Type B pancreatic cell (in vitro differentiated cells): ENCODE measurements at regions not wholly inside any gene's neighbourhood (a gene's known extent, or its start where the extent isn't known, plus 50 kb on each side); places are given as distances from the start of the nearest gene placed in this dataset.
"Not testable (repeated sequence)": the region's sequence is repeated elsewhere in the genome, so short reads cannot be mapped to it uniquely, and the experiment has no call there.

ENCODE experiments used
- DNase-seq: peaks from one replicate; pipeline ENCODE4 v3.0.0; 2021; ENCODE audit warnings: mixed read lengths; ENCODE audit not compliant: unreplicated experiment; ENCODE audit errors: extremely low spot score
- H3K27ac Mint-ChIP-seq: 2 replicates; pipeline ENCODE4 v1.8.0; 2021; ENCODE audit warnings: mild to moderate bottlenecking, mixed read lengths
- H3K27me3 Mint-ChIP-seq: 2 replicates; pipeline ENCODE4 v1.8.0; 2021; ENCODE audit warnings: mixed read lengths
- H3K36me3 Mint-ChIP-seq: 2 replicates; pipeline ENCODE4 v1.8.0; 2021; ENCODE audit warnings: mixed read lengths
- H3K4me1 Mint-ChIP-seq: one replicate; pipeline ENCODE4 v1.8.0; 2021; ENCODE audit warnings: mixed read lengths; ENCODE audit not compliant: unreplicated experiment
- H3K4me3 Mint-ChIP-seq: 2 replicates; pipeline ENCODE4 v1.8.0; 2021; ENCODE audit warnings: mild to moderate bottlenecking, mixed read lengths
- H3K9me3 Mint-ChIP-seq: 2 replicates; pipeline ENCODE4 v1.8.0; 2021; ENCODE audit warnings: mixed read lengths
- TF ChIP-seq, protein P1 (sequence below): fragments of 200-600 bp; sonication (generic); conservative IDR thresholded peaks from 2 replicates; pipeline ENCODE4 v1.5.0; 2021; ENCODE audit warnings: antibody characterized with exemption, mild to moderate bottlenecking

DNA sequence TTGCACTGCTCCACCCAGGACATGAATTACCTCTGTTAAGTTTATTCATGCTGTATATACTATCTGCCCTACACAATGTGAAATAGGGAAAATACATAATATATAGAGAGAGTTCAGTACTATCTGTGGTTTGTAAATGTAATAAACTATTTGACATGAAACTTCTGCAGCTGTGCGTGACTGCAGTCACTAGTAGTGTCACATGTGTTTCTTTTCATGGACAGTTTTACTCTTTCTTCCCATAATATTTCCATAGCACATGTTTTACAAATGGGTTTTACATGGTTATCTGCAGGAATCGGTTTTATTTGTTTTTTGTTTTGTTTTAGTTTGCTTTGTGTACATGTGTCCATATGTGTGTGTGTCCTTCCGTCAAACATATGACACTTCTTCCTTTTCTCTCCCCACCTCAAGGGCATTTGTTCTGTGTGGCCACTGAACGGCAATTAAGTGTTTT is 1644.1 kb upstream of the FLRT2 start:
- H3K27ac Mint-ChIP-seq: no peak overlapping the region
- H3K27me3 Mint-ChIP-seq: no peaks in the 10 kb centered on the region

DNA sequence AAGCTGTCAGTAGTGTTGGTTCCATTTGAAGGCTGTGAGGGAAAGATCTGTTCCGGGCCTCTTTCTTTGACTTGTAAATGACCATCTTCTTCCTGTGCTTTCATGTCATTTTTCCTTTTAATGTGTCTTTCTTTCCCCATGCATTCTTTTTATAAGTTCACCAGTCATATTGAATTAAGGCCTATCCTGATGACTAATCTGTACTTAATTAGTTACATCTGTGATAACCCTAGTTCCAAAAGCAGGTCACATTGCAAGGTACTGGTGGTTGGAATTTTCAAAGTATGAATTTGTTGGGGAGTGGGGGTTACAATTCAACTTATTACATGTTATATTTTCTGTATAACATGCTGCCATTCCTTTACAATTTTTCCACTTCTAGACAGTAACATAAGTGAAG is 1642.1 kb upstream of the FLRT2 start:
- peaks cover 14% of the 10 kb centered on the region for H3K9me3 Mint-ChIP-seq
- H3K4me3 Mint-ChIP-seq: no peak overlapping the region
- peaks cover 6% of the 10 kb centered on the region for H3K4me1 Mint-ChIP-seq
- no peaks in the 10 kb centered on the region for H3K27me3 Mint-ChIP-seq
- no peak overlapping the region for H3K27ac Mint-ChIP-seq
- peaks cover 3% of the 10 kb centered on the region for H3K36me3 Mint-ChIP-seq
- TF ChIP-seq, protein P1, sequence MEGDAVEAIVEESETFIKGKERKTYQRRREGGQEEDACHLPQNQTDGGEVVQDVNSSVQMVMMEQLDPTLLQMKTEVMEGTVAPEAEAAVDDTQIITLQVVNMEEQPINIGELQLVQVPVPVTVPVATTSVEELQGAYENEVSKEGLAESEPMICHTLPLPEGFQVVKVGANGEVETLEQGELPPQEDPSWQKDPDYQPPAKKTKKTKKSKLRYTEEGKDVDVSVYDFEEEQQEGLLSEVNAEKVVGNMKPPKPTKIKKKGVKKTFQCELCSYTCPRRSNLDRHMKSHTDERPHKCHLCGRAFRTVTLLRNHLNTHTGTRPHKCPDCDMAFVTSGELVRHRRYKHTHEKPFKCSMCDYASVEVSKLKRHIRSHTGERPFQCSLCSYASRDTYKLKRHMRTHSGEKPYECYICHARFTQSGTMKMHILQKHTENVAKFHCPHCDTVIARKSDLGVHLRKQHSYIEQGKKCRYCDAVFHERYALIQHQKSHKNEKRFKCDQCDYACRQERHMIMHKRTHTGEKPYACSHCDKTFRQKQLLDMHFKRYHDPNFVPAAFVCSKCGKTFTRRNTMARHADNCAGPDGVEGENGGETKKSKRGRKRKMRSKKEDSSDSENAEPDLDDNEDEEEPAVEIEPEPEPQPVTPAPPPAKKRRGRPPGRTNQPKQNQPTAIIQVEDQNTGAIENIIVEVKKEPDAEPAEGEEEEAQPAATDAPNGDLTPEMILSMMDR: no peak
- DNase-seq: no peak

More for the DNA sequence above, 1644.1 kb upstream of the FLRT2 start:
- DNase-seq: no peak
- Mint-ChIP-seq H3K4me1 (peaks cover 6% of the 10 kb centered on the region), H3K4me3 (no peak overlapping the region), H3K9me3 (peaks cover 20% of the 10 kb centered on the region), H3K36me3 (peaks cover 7% of the 10 kb centered on the region)
- TF ChIP-seq, protein P1: no peak

DNA sequence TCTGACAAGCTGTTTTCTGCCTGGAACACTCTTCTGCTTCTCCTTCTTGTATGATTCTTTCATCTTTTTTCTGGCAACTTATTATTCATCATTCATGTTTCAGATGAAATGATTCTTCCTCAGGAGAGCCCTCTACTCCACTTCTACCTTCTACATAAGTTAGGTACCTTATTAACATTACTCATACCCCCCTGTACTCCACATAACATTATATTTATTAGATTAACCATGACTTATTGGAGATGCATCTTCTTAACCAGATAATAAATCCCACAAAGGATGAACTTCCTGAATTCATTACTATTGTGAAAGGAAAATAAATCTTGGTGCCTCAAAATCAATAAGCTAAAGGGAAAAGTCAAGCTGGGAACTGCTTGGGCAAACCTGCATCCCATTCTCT is 1636.5 kb upstream of the FLRT2 start:
- no peaks in the 10 kb centered on the region for H3K27me3 Mint-ChIP-seq
- H3K9me3 Mint-ChIP-seq: no peaks in the 10 kb centered on the region
- H3K27ac Mint-ChIP-seq: no peak overlapping the region
- H3K4me3 Mint-ChIP-seq: no peak overlapping the region
- no peak for DNase-seq
- TF ChIP-seq, protein P1: no peak
- H3K36me3 Mint-ChIP-seq: no peaks in the 10 kb centered on the region
- no peaks in the 10 kb centered on the region for H3K4me1 Mint-ChIP-seq

DNA sequence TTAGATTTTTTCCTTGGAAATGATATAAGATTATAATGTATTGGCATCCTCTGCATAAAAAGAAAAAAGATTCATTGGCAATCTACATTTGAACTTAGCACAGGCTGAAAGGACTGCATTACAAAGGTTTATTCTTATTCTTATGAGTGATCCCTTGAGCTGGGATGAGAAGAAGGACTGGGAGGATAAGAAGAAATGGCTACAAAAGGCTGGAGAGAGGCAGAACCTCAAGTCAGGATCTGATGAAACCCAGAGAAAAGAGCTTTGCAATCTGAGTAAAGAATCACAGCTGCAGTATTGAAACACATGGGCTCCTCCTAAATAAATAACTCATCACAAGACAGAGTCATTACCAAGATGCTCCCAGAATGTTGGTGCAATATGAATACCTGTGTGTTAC is 1635.4 kb upstream of the FLRT2 start:
- TF ChIP-seq, protein P1: no peak
- Mint-ChIP-seq H3K4me1 (no peaks in the 10 kb centered on the region), H3K4me3 (no peak overlapping the region), H3K27me3 (no peaks in the 10 kb centered on the region), H3K9me3 (no peaks in the 10 kb centered on the region), H3K36me3 (no peaks in the 10 kb centered on the region), H3K27ac (no peak overlapping the region)
- DNase-seq: no peak

DNA sequence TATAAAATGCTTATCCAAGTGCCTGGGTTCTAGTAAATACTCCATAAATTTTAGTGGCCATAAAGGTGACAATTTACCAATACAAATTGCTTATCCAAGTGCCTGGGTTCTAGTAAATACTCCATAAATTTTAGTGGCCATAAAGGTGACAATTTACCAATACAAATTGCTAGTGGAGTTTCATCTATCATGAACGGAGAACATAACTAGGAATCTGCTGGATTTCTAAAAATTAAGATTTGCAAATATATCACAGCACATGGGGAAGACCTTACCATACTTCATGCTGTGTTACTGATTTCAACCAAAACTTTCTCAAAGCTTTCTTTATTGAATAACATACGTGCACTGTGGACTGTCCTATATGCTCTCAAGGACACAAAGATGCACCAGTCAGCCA is 1631.4 kb upstream of the FLRT2 start:
- not testable (repeated sequence) for H3K9me3 Mint-ChIP-seq, H3K27ac Mint-ChIP-seq, H3K4me3 Mint-ChIP-seq, DNase-seq, H3K27me3 Mint-ChIP-seq, H3K36me3 Mint-ChIP-seq, H3K4me1 Mint-ChIP-seq

DNA sequence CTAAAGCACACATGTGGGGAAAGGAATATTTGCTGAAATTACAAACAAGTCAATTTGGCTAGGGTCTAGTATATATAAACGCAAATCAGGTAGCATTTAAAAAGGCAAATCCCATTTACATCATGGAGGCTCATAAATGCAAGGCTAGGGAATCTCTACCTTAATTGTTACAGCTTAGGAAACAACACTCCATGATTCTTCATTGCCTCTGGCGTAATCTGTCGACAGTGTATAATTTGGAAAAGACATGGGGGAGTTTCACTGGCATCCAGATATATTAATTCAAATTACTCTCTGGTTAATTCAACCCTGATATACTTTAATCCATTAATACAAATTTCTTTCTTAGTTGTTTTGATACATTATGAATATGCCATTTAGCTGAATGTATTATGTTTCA is 1630.2 kb upstream of the FLRT2 start:
- no peaks in the 10 kb centered on the region for H3K36me3 Mint-ChIP-seq
- H3K4me1 Mint-ChIP-seq: no peaks in the 10 kb centered on the region
- no peaks in the 10 kb centered on the region for H3K27me3 Mint-ChIP-seq
- no peak overlapping the region for H3K27ac Mint-ChIP-seq
- no peaks in the 10 kb centered on the region for H3K9me3 Mint-ChIP-seq
- H3K4me3 Mint-ChIP-seq: no peak overlapping the region
- TF ChIP-seq, protein P1: no peak
- no peak for DNase-seq
